ENCODE measurements at regions not wholly inside any gene's neighbourhood (a gene's known extent, or its start where the extent isn't known, plus 50 kb on each side); places are given as distances from the start of the nearest gene placed in this dataset.

DNA sequence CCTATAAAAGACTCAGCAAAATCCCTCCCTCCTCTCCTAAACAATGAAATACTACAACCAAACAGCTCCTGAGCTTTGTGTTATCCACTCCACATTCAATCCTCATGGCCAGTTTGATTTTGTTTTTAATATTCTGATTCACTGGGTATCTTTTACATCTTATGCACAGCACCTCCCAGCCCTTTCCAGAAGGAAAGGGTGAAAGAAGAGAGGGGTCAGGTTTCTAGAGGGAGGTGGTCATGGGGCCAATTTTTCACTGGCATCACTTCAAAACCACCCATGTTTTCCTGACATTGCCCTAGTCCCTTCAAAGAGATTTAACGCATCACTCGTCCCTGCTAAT is 315.6 kb downstream of the LPIN1 start:
- TF ChIP-seq, protein P1, sequence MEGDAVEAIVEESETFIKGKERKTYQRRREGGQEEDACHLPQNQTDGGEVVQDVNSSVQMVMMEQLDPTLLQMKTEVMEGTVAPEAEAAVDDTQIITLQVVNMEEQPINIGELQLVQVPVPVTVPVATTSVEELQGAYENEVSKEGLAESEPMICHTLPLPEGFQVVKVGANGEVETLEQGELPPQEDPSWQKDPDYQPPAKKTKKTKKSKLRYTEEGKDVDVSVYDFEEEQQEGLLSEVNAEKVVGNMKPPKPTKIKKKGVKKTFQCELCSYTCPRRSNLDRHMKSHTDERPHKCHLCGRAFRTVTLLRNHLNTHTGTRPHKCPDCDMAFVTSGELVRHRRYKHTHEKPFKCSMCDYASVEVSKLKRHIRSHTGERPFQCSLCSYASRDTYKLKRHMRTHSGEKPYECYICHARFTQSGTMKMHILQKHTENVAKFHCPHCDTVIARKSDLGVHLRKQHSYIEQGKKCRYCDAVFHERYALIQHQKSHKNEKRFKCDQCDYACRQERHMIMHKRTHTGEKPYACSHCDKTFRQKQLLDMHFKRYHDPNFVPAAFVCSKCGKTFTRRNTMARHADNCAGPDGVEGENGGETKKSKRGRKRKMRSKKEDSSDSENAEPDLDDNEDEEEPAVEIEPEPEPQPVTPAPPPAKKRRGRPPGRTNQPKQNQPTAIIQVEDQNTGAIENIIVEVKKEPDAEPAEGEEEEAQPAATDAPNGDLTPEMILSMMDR (IDR thresholded peaks at IDR 0.05) = no peak
- no peak for TF ChIP-seq POLR2AphosphoS5 (IDR thresholded peaks at IDR 0.05)
- no peak for TF ChIP-seq POLR2A (IDR thresholded peaks at IDR 0.05)
